ENCODE measurements at regions not wholly inside any gene's neighbourhood (a gene's known extent, or its start where the extent isn't known, plus 50 kb on each side); places are given as distances from the start of the nearest gene placed in this dataset.
A peak's percentile ranks its signal among the peaks of the same experiment; 100 is the strongest.

- no peak for DNase-seq (ENCODE audit: low read depth)
- no peak for TF ChIP-seq CTCF (IDR thresholded peaks at IDR 0.05; ENCODE audit: low read length, missing control alignments)
- no peak overlapping the region for H3K4me3 ChIP-seq (replicated peaks; ENCODE audit: low read depth, low read length)
These were observed 282.2 kb upstream of the CDH5 start for GRCh38 chr16:66084306-66084705.

- no peak for DNase-seq (ENCODE audit: low read depth)
- no peak for TF ChIP-seq CTCF (IDR thresholded peaks at IDR 0.05; ENCODE audit: low read length, missing control alignments)
- H3K4me3 ChIP-seq (replicated peaks; ENCODE audit: low read depth, low read length), result no peak overlapping the region
These were observed 283.3 kb upstream of the CDH5 start for GRCh38 chr16:66083171-66083570.

GRCh38 chr16:66082424-66082823, 284.1 kb upstream of the CDH5 start:
- DNase-seq (ENCODE audit: low read depth), result no peak

GRCh38 chr16:66081775-66082366, 284.6 kb upstream of the CDH5 start:
- peak; percentile 16 for DNase-seq (ENCODE audit: low read depth)
- TF ChIP-seq CTCF (IDR thresholded peaks at IDR 0.05; ENCODE audit: low read length, missing control alignments), result no peak
- H3K4me3 ChIP-seq (replicated peaks; ENCODE audit: low read depth, low read length), result no peak overlapping the region

More at GRCh38 chr16:66082424-66082823, 284.1 kb upstream of the CDH5 start:
- no peak overlapping the region for H3K4me3 ChIP-seq (replicated peaks; ENCODE audit: low read depth, low read length)
- no peak for TF ChIP-seq CTCF (IDR thresholded peaks at IDR 0.05; ENCODE audit: low read length, missing control alignments)

- TF ChIP-seq CTCF (IDR thresholded peaks at IDR 0.05; ENCODE audit: low read length, missing control alignments), result no peak
- H3K4me3 ChIP-seq (replicated peaks; ENCODE audit: low read depth, low read length), result no peak overlapping the region
- DNase-seq (ENCODE audit: low read depth), result peak; percentile 52
These were observed 286.7 kb upstream of the CDH5 start for GRCh38 chr16:66079671-66080334.

- TF ChIP-seq CTCF (IDR thresholded peaks at IDR 0.05; ENCODE audit: low read length, missing control alignments), result no peak
- H3K4me3 ChIP-seq (replicated peaks; ENCODE audit: low read depth, low read length), result no peak overlapping the region
- peak; percentile 90 for DNase-seq (ENCODE audit: low read depth)
These were observed 296.2 kb upstream of the CDH5 start for GRCh38 chr16:66070140-66070917.
